Stomach smooth muscle (tissue), 2 donors: ENCODE measurements at regions not wholly inside any gene's neighbourhood (a gene's known extent, or its start where the extent isn't known, plus 50 kb on each side); places are given as distances from the start of the nearest gene placed in this dataset.
"Not testable (repeated sequence)": the region's sequence is repeated elsewhere in the genome, so short reads cannot be mapped to it uniquely, and the experiment has no call there.

Experiments used
- H3K27ac ChIP-seq: one replicate; pipeline ENCODE4 v1.7.0; 2013; ENCODE audit warnings: mild to moderate bottlenecking, low read length, inconsistent platforms
- H3K27me3 ChIP-seq, 2 donors: one replicate each; pipeline ENCODE4 v1.7.0; 2013; ENCODE audit warnings: low read length in 2 of 2; ENCODE audit not compliant: insufficient read depth in 2 of 2, control insufficient read depth in 1 of 2
- H3K36me3 ChIP-seq, 2 donors: one replicate each; pipeline ENCODE4 v1.7.0; 2013; ENCODE audit warnings: low read length in 2 of 2; ENCODE audit not compliant: control insufficient read depth in 2 of 2, insufficient read depth in 2 of 2
- H3K4me1 ChIP-seq: one replicate; pipeline ENCODE4 v1.7.0; 2013; ENCODE audit warnings: low read length; ENCODE audit not compliant: control insufficient read depth, insufficient read depth
- H3K4me3 ChIP-seq, 2 donors: one replicate each; pipeline ENCODE4 v1.7.0; 2013; ENCODE audit warnings: low read length in 2 of 2
- H3K9ac ChIP-seq, 2 donors: one replicate each; pipeline ENCODE4 v1.7.0; 2013; ENCODE audit warnings: low read length in 2 of 2, mild to moderate bottlenecking in 1 of 2
- H3K9me3 ChIP-seq, 2 donors: one replicate each; pipeline ENCODE4 v1.7.0; 2013; ENCODE audit warnings: low read length in 2 of 2; ENCODE audit not compliant: control insufficient read depth in 2 of 2
- donor health status: healthy.
- donor health status: Pancreatic carcinoma.

- Histone ChIP-seq H3K27ac (no peak overlapping the region), H3K9me3 (no peaks in the 10 kb centered on the region), H3K36me3 (no peaks in the 10 kb centered on the region), H3K9ac (no peak overlapping the region), H3K4me3 (no peak overlapping the region), H3K4me1 (no peaks in the 10 kb centered on the region), H3K27me3 (no peaks in the 10 kb centered on the region)
These were observed 165.3 kb downstream of the HLX start for GRCh38 chr1:221044538-221044937.

- no peak overlapping the region for H3K27ac ChIP-seq
- no peaks in the 10 kb centered on the region for H3K27me3 ChIP-seq
- no peaks in the 10 kb centered on the region for H3K36me3 ChIP-seq
- H3K9me3 ChIP-seq = no peaks in the 10 kb centered on the region
- no peak overlapping the region for H3K4me3 ChIP-seq
- no peaks in the 10 kb centered on the region for H3K4me1 ChIP-seq
- H3K9ac ChIP-seq = no peak overlapping the region
These were observed 165.9 kb downstream of the HLX start for GRCh38 chr1:221045151-221045550.

- Histone ChIP-seq H3K27ac (no peak overlapping the region), H3K9ac (no peak overlapping the region)
These were observed 166.9 kb downstream of the HLX start for GRCh38 chr1:221045842-221046831.

GRCh38 chr1:221051391-221051790, 172.1 kb downstream of the HLX start:
- H3K36me3 ChIP-seq, H3K4me3 ChIP-seq, H3K27me3 ChIP-seq, H3K9me3 ChIP-seq, H3K9ac ChIP-seq, H3K27ac ChIP-seq, H3K4me1 ChIP-seq: not testable (repeated sequence)

More at GRCh38 chr1:221045842-221046831, 166.9 kb downstream of the HLX start:
- Histone ChIP-seq H3K4me1 (no peaks in the 10 kb centered on the region), H3K36me3 (no peaks in the 10 kb centered on the region), H3K9me3 (no peaks in the 10 kb centered on the region), H3K4me3 (no peak overlapping the region), H3K27me3 (no peaks in the 10 kb centered on the region)

- H3K9ac ChIP-seq = no peak overlapping the region
- no peaks in the 10 kb centered on the region for H3K36me3 ChIP-seq
- H3K4me1 ChIP-seq = no peaks in the 10 kb centered on the region
- H3K27me3 ChIP-seq = no peaks in the 10 kb centered on the region
- H3K27ac ChIP-seq = no peak overlapping the region
- no peaks in the 10 kb centered on the region for H3K9me3 ChIP-seq
- no peak overlapping the region for H3K4me3 ChIP-seq
These were observed 174.6 kb downstream of the HLX start for GRCh38 chr1:221053889-221054288.

- H3K4me1 ChIP-seq = no peaks in the 10 kb centered on the region
- H3K27ac ChIP-seq = no peak overlapping the region
These were observed 180.3 kb downstream of the HLX start for GRCh38 chr1:221059506-221059905.

GRCh38 chr1:221063651-221064050, 184.4 kb downstream of the HLX start:
- Histone ChIP-seq H3K9me3 (no peaks in the 10 kb centered on the region), H3K27ac (no peak overlapping the region), H3K4me1 (no peaks in the 10 kb centered on the region), H3K27me3 (no peaks in the 10 kb centered on the region), H3K9ac (no peak overlapping the region), H3K36me3 (no peaks in the 10 kb centered on the region), H3K4me3 (no peak overlapping the region)

More at GRCh38 chr1:221059506-221059905, 180.3 kb downstream of the HLX start:
- Histone ChIP-seq H3K9me3 (no peaks in the 10 kb centered on the region), H3K9ac (no peak overlapping the region), H3K4me3 (no peak overlapping the region), H3K36me3 (no peaks in the 10 kb centered on the region), H3K27me3 (no peaks in the 10 kb centered on the region)

- H3K9ac ChIP-seq = no peak overlapping the region
- H3K27ac ChIP-seq = no peak overlapping the region
- no peak overlapping the region for H3K4me3 ChIP-seq
- H3K4me1 ChIP-seq = no peaks in the 10 kb centered on the region
- H3K27me3 ChIP-seq = no peaks in the 10 kb centered on the region
- H3K36me3 ChIP-seq = no peaks in the 10 kb centered on the region
- no peaks in the 10 kb centered on the region for H3K9me3 ChIP-seq
These were observed 187.2 kb downstream of the HLX start for GRCh38 chr1:221066351-221067001.

GRCh38 chr1:221067721-221068120, 188.5 kb downstream of the HLX start:
- no peak overlapping the region for H3K9ac ChIP-seq
- no peaks in the 10 kb centered on the region for H3K27me3 ChIP-seq
- no peaks in the 10 kb centered on the region for H3K36me3 ChIP-seq
- H3K27ac ChIP-seq = no peak overlapping the region
- no peak overlapping the region for H3K4me3 ChIP-seq
- no peaks in the 10 kb centered on the region for H3K9me3 ChIP-seq
- no peaks in the 10 kb centered on the region for H3K4me1 ChIP-seq

- H3K27me3 ChIP-seq = no peaks in the 10 kb centered on the region
- no peaks in the 10 kb centered on the region for H3K36me3 ChIP-seq
- H3K4me3 ChIP-seq = no peak overlapping the region
- no peak overlapping the region for H3K27ac ChIP-seq
- no peak overlapping the region for H3K9ac ChIP-seq
- H3K4me1 ChIP-seq = no peaks in the 10 kb centered on the region
- no peaks in the 10 kb centered on the region for H3K9me3 ChIP-seq
These were observed 190.1 kb downstream of the HLX start for GRCh38 chr1:221069178-221069903.
